GM12865 (cell line): ENCODE measurements at regions not wholly inside any gene's neighbourhood (a gene's known extent, or its start where the extent isn't known, plus 50 kb on each side); places are given as distances from the start of the nearest gene placed in this dataset.
A peak's percentile ranks its signal among the peaks of the same experiment; 100 is the strongest.

ENCODE experiments used
- DNase-seq: peaks from one replicate; pipeline ENCODE4 v3.0.0; 2010; ENCODE audit warnings: low read depth
- H3K4me3 ChIP-seq: 2 replicates; pipeline ENCODE4 v1.5.1; 2011; ENCODE audit warnings: mild to moderate bottlenecking, low read depth, low read length, control low read depth
- TF ChIP-seq, protein P1 (sequence below): IDR thresholded peaks from 2 replicates; pipeline ENCODE4 v1.5.1; 2011; ENCODE audit warnings: low read length, control low read depth, low read depth, inconsistent platforms; ENCODE audit not compliant: insufficient read depth; ENCODE audit errors: missing control alignments

DNA sequence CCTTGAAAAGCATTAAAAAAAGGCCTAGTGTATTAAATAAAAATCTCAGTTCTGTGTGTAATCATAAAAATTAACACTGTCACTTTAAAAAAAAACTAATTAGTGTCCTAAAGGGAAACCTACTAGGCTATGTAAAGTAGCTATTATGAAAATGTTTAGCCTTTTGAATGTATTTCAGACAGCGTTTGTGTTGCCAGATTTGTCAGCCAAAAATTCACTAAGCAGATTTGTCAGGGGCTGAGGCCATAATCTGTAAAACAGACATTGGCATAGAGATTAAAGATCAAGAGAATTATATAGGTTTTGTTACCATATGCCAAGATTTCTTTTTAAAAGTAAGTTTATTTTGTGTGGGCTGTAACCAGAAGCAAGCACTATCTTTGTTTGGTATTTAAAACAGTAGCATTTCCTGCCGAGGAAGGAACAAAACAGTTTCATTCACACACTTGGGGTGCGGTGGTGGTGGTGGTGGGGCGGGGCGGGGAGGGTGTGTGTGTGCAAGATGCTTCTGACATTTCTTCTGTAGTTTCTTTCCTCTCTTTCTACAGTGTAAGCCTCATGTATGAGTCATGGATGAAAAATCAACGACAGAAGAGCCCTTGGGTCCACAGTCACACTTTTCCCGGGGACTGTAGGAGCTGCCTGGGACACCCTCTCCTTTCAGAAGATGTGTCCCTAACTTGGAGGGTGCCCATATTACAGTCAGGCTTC is 328.5 kb upstream of the FANCL start:
- TF ChIP-seq, protein P1, sequence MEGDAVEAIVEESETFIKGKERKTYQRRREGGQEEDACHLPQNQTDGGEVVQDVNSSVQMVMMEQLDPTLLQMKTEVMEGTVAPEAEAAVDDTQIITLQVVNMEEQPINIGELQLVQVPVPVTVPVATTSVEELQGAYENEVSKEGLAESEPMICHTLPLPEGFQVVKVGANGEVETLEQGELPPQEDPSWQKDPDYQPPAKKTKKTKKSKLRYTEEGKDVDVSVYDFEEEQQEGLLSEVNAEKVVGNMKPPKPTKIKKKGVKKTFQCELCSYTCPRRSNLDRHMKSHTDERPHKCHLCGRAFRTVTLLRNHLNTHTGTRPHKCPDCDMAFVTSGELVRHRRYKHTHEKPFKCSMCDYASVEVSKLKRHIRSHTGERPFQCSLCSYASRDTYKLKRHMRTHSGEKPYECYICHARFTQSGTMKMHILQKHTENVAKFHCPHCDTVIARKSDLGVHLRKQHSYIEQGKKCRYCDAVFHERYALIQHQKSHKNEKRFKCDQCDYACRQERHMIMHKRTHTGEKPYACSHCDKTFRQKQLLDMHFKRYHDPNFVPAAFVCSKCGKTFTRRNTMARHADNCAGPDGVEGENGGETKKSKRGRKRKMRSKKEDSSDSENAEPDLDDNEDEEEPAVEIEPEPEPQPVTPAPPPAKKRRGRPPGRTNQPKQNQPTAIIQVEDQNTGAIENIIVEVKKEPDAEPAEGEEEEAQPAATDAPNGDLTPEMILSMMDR = no peak
- no peak overlapping the region for H3K4me3 ChIP-seq
- peak; percentile 10 for DNase-seq

DNA sequence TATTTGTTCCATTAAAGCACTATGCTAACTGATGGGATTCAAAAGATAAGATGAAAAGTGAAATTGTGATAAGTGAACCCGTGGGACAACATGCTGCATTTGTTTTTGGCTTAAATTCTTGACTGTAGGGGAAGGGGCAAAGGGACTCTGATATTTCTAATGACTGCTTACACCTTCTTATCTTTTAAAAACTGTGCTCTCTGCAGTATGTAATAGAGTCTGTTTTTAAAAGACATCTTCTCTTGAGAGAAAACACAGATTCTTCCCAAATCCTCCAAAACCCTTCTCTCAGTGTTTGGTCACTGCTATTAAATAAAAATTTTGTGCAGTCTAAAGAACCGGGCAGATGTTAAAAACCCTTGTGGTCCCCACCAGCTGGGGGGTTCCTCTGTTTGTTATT is 327.8 kb upstream of the FANCL start:
- no peak for DNase-seq
- no peak overlapping the region for H3K4me3 ChIP-seq
- TF ChIP-seq, protein P1 = no peak

DNA sequence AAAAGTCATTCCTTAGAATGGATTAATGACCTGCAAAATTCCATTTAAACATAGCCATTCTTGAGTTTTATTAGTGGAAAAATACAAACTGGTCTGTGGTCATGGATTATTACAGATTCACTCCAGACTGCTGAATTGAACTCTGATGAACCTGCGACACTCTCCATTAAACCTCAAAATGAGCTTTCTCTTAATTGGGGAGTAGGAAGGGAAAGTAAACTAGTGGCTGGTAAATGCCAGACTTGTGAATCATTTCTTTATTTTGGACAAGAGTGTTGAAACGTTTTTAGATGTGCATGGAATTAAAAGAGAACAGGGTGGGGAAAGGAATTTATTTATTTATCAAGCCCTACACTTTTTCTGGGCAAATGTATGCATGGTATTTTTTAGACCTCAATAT is 321.2 kb upstream of the FANCL start:
- no peak for DNase-seq
- TF ChIP-seq, protein P1 = no peak

DNA sequence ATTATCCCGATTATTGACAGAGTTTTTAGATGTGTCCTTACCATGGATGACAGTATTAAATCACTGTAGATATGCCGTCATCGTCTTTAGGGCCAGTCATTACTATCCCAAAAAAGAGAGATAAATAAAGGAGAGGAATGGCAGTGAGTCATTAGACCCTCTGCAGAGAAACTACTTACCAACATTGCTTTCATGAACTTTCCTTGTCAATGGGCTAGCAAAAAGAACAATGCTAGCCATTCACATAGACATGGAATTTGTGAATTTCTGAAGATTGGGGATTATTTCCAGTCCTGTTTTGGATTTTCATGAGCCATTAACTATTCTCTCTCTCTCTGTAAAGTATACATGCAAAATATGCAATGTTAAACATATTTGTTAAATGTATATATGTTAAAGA is 319.4 kb upstream of the FANCL start:
- DNase-seq = no peak
- no peak overlapping the region for H3K4me3 ChIP-seq
- TF ChIP-seq, protein P1 = no peak

More for the DNA sequence above, 321.2 kb upstream of the FANCL start:
- H3K4me3 ChIP-seq = no peak overlapping the region

DNA sequence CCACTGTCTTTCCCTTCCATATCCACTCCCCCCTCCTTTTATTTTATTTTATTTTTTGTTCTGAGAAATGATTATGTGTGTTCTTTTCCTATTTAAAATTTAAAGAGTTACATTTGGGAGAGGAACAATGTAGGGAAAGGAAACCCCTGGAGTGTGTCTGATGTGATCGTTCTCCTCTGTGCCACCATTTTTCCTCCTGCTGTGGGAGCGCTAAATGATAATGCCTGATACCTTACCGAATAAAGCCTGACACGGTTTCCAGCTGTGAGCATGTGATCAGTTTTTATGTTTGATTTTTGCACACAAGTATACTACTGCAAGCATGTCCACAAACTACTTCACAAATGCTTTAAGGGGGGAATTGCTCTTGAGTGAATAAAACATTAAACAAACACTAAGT is 317.8 kb upstream of the FANCL start:
- H3K4me3 ChIP-seq = no peak overlapping the region
- TF ChIP-seq, protein P1 = no peak
- no peak for DNase-seq

DNA sequence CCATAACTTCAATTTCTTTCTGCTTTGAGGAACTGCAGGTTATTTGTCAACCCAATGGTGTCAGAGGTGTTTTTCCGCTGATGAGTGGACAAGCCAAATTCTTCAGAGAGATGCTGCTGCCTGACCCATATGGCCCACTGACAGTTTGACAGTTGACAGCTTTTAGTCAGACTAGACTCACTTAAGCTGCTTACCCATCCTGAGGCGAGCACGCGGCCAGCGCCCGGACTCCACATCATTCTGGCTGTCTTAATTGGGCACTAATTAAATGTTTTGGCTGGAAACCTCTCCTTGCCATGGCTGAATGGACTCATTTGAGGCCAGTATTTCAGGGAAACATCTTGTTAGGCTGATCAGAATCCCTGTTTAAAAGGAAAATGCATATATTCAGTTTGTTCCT is 316.1 kb upstream of the FANCL start:
- no peak for DNase-seq
- TF ChIP-seq, protein P1 = no peak

DNA sequence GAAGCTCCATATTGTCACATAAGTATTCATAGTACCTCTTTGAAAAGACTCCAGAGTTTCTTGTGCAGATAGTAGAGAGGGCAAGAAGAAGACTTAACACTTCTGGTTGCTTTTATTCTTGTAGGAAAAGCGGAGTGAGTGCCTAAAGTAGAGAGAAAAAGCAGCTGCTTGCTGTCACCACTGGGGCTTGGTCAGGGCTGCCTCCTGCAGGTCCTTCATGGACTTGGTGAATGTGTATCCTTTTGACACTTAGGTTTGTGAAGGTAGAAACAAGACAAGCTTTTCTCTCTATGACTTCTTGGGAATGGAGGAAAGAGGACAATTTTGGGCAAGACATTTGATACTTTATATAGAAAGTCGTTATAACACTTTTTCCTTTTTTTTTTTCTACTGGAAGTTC is 312.8 kb upstream of the FANCL start:
- peak; percentile 21 for DNase-seq
- TF ChIP-seq, protein P1 = peak; percentile 21
- H3K4me3 ChIP-seq = no peak overlapping the region

More for the DNA sequence above, 316.1 kb upstream of the FANCL start:
- H3K4me3 ChIP-seq = no peak overlapping the region
